ENCODE measurements at regions not wholly inside any gene's neighbourhood (a gene's known extent, or its start where the extent isn't known, plus 50 kb on each side); places are given as distances from the start of the nearest gene placed in this dataset.
"Not testable (repeated sequence)": the region's sequence is repeated elsewhere in the genome, so short reads cannot be mapped to it uniquely, and the experiment has no call there.

DNA sequence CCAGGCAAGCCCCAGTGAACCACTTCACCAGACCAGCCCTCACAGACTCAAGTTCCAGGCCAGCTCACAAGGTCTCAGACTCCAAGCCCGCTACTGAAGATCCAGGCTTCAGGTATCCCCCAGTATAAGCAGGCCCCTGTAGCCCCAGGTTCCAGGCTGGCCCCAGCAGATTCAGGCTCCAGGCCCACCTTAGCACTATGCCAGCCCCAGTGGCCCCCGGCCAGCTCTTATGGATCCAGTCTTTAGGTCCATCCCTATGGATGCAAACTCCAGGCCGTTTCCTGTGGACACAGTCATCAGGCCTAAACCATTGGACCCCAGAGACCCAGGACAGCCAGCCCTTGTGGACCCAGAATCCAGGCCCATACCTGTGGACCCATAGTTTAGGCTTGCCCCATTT lies 277.8 kb upstream of the MAGEB18 start:
- DNase-seq (ENCODE audit: low read depth): no peak
- no peak overlapping the region for H3K4me3 ChIP-seq (ENCODE audit: low read depth, low read length)
- TF ChIP-seq, protein P1, sequence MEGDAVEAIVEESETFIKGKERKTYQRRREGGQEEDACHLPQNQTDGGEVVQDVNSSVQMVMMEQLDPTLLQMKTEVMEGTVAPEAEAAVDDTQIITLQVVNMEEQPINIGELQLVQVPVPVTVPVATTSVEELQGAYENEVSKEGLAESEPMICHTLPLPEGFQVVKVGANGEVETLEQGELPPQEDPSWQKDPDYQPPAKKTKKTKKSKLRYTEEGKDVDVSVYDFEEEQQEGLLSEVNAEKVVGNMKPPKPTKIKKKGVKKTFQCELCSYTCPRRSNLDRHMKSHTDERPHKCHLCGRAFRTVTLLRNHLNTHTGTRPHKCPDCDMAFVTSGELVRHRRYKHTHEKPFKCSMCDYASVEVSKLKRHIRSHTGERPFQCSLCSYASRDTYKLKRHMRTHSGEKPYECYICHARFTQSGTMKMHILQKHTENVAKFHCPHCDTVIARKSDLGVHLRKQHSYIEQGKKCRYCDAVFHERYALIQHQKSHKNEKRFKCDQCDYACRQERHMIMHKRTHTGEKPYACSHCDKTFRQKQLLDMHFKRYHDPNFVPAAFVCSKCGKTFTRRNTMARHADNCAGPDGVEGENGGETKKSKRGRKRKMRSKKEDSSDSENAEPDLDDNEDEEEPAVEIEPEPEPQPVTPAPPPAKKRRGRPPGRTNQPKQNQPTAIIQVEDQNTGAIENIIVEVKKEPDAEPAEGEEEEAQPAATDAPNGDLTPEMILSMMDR (conservative IDR thresholded peaks at IDR 0.05; ENCODE audit: low read depth, low read length): no peak

GRCh38 chrX:25869761-25870160 lies 268.4 kb upstream of the MAGEB18 start:
- no peak overlapping the region for H3K4me3 ChIP-seq (ENCODE audit: low read depth, low read length)
- TF ChIP-seq, protein P1 (conservative IDR thresholded peaks at IDR 0.05; ENCODE audit: low read depth, low read length): no peak
- no peak for DNase-seq (ENCODE audit: low read depth)

GRCh38 chrX:25872786-25873185 lies 265.4 kb upstream of the MAGEB18 start:
- DNase-seq (ENCODE audit: low read depth): no peak
- no peak overlapping the region for H3K4me3 ChIP-seq (ENCODE audit: low read depth, low read length)
- TF ChIP-seq, protein P1 (conservative IDR thresholded peaks at IDR 0.05; ENCODE audit: low read depth, low read length): no peak

DNA sequence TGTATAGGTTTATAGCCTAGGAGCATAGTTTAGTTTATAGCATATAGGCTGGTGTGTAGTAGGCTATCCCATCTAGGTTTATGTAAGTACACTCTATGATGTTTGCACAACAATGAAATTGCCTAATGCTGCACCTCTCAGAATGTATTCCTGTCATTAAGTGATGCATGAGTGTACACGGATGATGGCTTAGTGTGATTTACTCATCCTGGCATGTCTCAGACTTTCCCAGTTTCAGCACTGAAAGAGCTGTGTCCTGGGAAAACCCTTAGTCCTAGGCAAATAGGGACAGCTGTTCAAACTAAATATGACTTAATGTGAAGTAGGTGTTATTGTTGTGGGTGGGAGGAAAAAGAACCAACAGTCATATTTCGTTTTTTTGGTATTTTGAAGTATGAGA lies 264.9 kb upstream of the MAGEB18 start:
- DNase-seq (ENCODE audit: low read depth): no peak
- TF ChIP-seq, protein P1 (conservative IDR thresholded peaks at IDR 0.05; ENCODE audit: low read depth, low read length): no peak

DNA sequence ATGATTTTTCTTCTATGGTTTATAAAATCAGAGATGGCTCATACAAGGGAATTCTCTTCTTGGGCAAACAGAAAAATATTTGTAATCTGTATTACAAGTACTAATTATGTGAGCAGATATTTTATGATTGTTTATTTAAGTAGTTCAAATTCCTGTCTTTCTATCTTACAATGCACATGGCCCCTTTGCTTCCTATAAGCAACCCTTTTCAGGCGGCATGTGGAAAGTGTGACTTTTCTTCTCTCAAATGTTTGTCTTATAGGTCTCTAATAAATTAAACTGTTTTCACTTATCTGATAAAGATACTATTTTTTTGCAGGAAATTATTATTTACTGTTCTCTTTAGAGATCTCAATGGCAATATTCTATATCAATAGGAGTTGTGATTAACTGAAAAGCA lies 259.3 kb upstream of the MAGEB18 start:
- no peak overlapping the region for H3K4me3 ChIP-seq (ENCODE audit: low read depth, low read length)
- DNase-seq (ENCODE audit: low read depth): no peak
- TF ChIP-seq, protein P1 (conservative IDR thresholded peaks at IDR 0.05; ENCODE audit: low read depth, low read length): no peak

More for the DNA sequence above, 264.9 kb upstream of the MAGEB18 start:
- H3K4me3 ChIP-seq (ENCODE audit: low read depth, low read length): no peak overlapping the region

GRCh38 chrX:25882503-25882902 lies 255.6 kb upstream of the MAGEB18 start:
- DNase-seq (ENCODE audit: low read depth); H3K4me3 ChIP-seq (ENCODE audit: low read depth, low read length): not testable (repeated sequence)

DNA sequence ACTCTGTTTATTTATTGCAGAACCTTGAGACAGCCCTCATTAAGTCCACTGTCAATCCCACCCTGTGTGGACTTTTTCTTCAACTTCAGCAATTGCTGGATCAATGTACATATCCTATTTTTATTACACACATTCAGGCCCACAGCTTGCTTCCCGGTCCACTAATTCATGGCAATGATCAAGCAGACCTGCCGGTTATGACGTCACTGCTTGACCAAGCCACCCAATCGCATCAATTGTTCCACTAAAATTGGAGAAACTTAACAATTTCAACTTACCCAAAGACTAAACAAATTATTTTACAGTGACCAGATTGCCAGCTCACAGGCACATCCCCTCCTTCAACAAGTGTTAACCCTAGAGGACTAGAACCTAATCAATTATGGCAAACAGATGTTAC lies 240.4 kb upstream of the MAGEB18 start:
- TF ChIP-seq, protein P1 (conservative IDR thresholded peaks at IDR 0.05; ENCODE audit: low read depth, low read length): no peak
- no peak for DNase-seq (ENCODE audit: low read depth)
- no peak overlapping the region for H3K4me3 ChIP-seq (ENCODE audit: low read depth, low read length)

DNA sequence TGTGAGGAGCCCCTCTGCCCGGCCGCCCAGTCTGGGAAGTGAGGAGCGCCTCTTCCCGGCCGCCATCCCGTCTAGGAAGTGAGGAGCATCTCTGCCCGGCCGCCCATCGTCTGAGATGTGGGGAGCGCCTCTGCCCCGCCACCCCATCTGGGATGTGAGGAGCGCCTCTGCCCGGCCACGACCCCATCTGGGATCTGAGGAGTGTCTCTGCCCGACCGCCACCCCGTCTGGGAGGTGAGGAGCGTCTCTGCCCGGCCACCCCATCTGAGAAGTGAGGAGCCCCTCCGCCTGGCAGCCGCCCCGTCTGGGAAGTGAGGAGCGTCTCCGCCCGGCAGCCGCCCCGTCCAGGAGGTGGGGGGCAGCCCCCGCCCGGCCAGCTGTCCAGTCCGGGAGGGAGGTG lies 232.4 kb upstream of the MAGEB18 start:
- DNase-seq (ENCODE audit: low read depth); H3K4me3 ChIP-seq (ENCODE audit: low read depth, low read length): not testable (repeated sequence)
